Sigmoid colon (tissue), 4 donors: ENCODE measurements at regions not wholly inside any gene's neighbourhood (a gene's known extent, or its start where the extent isn't known, plus 50 kb on each side); places are given as distances from the start of the nearest gene placed in this dataset.

Experiments used
- CTCF ChIP-seq, 4 experiments: fragments of 450-650 bp in 3 of 4; fragments of 200-600 bp in 1 of 4; IDR thresholded peaks; one replicate each; pipeline ENCODE4 v1.5.1; 2016 to 2019; ENCODE audit warnings: antibody characterized with exemption in 4 of 4, mild to moderate bottlenecking in 3 of 4, moderate library complexity in 2 of 4
- POLR2A ChIP-seq, 2 donors: fragments of 450-650 bp; IDR thresholded peaks; one replicate each; pipeline ENCODE4 v1.6.1; 2016; ENCODE audit warnings: antibody characterized with exemption in 2 of 2, mild to moderate bottlenecking in 2 of 2, moderate library complexity in 2 of 2
- POLR2AphosphoS5 ChIP-seq, 4 donors: sonication (generic); formaldehyde crosslinking; IDR thresholded peaks; one replicate each; pipeline ENCODE4 v1.6.1; 2017; ENCODE audit warnings: antibody characterized with exemption in 4 of 4

DNA sequence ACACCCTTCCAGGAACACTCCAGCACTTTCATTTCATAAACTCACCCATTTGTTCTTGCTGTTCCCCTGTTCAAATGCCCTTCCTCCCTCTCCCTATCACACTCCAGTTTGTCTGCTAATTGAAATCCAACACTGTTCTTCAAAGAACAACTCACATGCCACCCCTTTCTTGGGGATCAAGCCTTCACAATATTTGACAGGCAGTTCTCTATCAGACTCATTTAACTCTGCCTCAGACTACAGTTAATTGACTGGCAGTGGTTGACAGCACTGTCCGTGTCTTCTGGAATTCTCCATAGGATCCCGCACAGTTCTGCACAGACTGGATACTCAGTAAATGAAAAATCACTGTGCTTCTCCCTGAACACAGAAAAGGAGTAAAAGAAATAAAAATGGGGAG, 87.8 kb downstream of the PMP22 start:
- TF ChIP-seq CTCF (IDR thresholded peaks at IDR 0.05) (no peak), POLR2AphosphoS5 (IDR thresholded peaks at IDR 0.05) (no peak), POLR2A (IDR thresholded peaks at IDR 0.05) (no peak)
